ENCODE measurements at regions not wholly inside any gene's neighbourhood (a gene's known extent, or its start where the extent isn't known, plus 50 kb on each side); places are given as distances from the start of the nearest gene placed in this dataset.

- Histone ChIP-seq H2BK20ac (ENCODE audit: low read depth, low read length) (no peak overlapping the region), H3K9ac (ENCODE audit: low read depth, low read length) (no peak overlapping the region), H3K79me1 (ENCODE audit: low read depth in 1 of 2, low read length in 2 of 2) (no peaks in the 10 kb centered on the region), H3K27me3 (ENCODE audit: control insufficient read depth, insufficient read depth, low read length) (no peaks in the 10 kb centered on the region), H3K14ac (replicated peaks; ENCODE audit: low read depth, low read length) (no peak overlapping the region), H3K4me2 (ENCODE audit: low read depth, low read length) (no peak overlapping the region), H3K4me1 (ENCODE audit: control insufficient read depth, insufficient read depth, low read length) (no peaks in the 10 kb centered on the region), H3K4me3 (ENCODE audit: insufficient read depth, low read depth, low read length) (no peak overlapping the region), H4K8ac (ENCODE audit: low read depth in 2 of 2, low read length in 2 of 2) (no peak overlapping the region), H4K5ac (ENCODE audit: low read depth, low read length) (no peak overlapping the region), H3K56ac (ENCODE audit: extremely low read depth, insufficient read depth, low read length) (no peak overlapping the region), H3K9me3 (ENCODE audit: control insufficient read depth, insufficient read depth, low read length) (no peaks in the 10 kb centered on the region), H3K4ac (ENCODE audit: low read depth, low read length) (no peak overlapping the region), H2AFZ (replicated peaks; ENCODE audit: low read length, poor library complexity) (no peak overlapping the region), H3K9me1 (ENCODE audit: insufficient read depth, low read length) (no peaks in the 10 kb centered on the region), H3K36me3 (ENCODE audit: control insufficient read depth, insufficient read depth, low read length) (no peaks in the 10 kb centered on the region), H3K27ac (ENCODE audit: insufficient read depth, low read length) (no peak overlapping the region), H2BK5ac (ENCODE audit: low read depth, low read length, poor library complexity, severe bottlenecking) (no peak overlapping the region), H4K91ac (ENCODE audit: insufficient read depth, low read depth, low read length) (no peak overlapping the region), H2BK15ac (ENCODE audit: low read depth, low read length) (no peak overlapping the region), H3K23ac (ENCODE audit: low read depth, low read length) (no peak overlapping the region), H2BK120ac (ENCODE audit: low read depth, low read length) (no peak overlapping the region), H3K18ac (ENCODE audit: low read depth, low read length) (no peak overlapping the region), H4K20me1 (ENCODE audit: insufficient read depth, low read length) (no peaks in the 10 kb centered on the region), H2AK5ac (ENCODE audit: low read depth, low read length) (no peak overlapping the region), H2AK9ac (replicated peaks; ENCODE audit: low read depth, low read length, poor library complexity) (no peak overlapping the region)
- TF ChIP-seq BHLHE40 (IDR thresholded peaks at IDR 0.05; ENCODE audit: low read depth, low read length) = no peak
- no peak for TF ChIP-seq SMC3 (IDR thresholded peaks at IDR 0.05; ENCODE audit: low read depth, low read length)
- TF ChIP-seq, protein P1, sequence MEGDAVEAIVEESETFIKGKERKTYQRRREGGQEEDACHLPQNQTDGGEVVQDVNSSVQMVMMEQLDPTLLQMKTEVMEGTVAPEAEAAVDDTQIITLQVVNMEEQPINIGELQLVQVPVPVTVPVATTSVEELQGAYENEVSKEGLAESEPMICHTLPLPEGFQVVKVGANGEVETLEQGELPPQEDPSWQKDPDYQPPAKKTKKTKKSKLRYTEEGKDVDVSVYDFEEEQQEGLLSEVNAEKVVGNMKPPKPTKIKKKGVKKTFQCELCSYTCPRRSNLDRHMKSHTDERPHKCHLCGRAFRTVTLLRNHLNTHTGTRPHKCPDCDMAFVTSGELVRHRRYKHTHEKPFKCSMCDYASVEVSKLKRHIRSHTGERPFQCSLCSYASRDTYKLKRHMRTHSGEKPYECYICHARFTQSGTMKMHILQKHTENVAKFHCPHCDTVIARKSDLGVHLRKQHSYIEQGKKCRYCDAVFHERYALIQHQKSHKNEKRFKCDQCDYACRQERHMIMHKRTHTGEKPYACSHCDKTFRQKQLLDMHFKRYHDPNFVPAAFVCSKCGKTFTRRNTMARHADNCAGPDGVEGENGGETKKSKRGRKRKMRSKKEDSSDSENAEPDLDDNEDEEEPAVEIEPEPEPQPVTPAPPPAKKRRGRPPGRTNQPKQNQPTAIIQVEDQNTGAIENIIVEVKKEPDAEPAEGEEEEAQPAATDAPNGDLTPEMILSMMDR (conservative IDR thresholded peaks at IDR 0.05; ENCODE audit: low read depth, low read length) = no peak
- TF ChIP-seq MAZ (IDR thresholded peaks at IDR 0.05; ENCODE audit: borderline replicate concordance, low read depth, low read length) = no peak
- no peak for TF ChIP-seq ELK1 (IDR thresholded peaks at IDR 0.05; ENCODE audit: borderline replicate concordance, low read depth, low read length)
- no peak for TF ChIP-seq MAFK (IDR thresholded peaks at IDR 0.05; ENCODE audit: low read depth, low read length)
- TF ChIP-seq, protein P2, sequence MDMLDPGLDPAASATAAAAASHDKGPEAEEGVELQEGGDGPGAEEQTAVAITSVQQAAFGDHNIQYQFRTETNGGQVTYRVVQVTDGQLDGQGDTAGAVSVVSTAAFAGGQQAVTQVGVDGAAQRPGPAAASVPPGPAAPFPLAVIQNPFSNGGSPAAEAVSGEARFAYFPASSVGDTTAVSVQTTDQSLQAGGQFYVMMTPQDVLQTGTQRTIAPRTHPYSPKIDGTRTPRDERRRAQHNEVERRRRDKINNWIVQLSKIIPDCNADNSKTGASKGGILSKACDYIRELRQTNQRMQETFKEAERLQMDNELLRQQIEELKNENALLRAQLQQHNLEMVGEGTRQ (IDR thresholded peaks at IDR 0.05; ENCODE audit: low read depth, low read length) = no peak
- TF ChIP-seq FOS (IDR thresholded peaks at IDR 0.05; ENCODE audit: low read depth, low read length) = no peak
- no peak for TF ChIP-seq MXI1 (IDR thresholded peaks at IDR 0.05; ENCODE audit: borderline replicate concordance, low read depth, low read length)
- in situ Hi-C loops (cut with MboI; ENCODE audit: low sequenced_read_pairs) = no loop called here
- intact Hi-C loops (cut with micrococcal nuclease) = no loop called here
- WGBS, 2 experiments (ENCODE audit: extremely low coverage in 2 of 2, insufficient read length in 1 of 2) = no CpG with 5 or more reads among the region's 2 CpGs
- DNase-seq = no peak
- no peak for ATAC-seq (ENCODE audit: low read depth)
- POLR2A ChIA-PET (ENCODE audit: unreplicated experiment) = no interaction called here
- BruUV-seq (replicated peaks) = no TSS peak
- dilution Hi-C loops (cut with HindIII; ENCODE audit: low sequenced_read_pairs, unreplicated experiment) = no loop called here
- CTCF ChIA-PET = interaction anchor here (0.8 kb wide), 1 partner anchor 10 kb away, joined by 3 read pairs; no protein-coding TSS in a partner anchor
Observed at GRCh38 chr5:88647901-88648300, 235.1 kb downstream of the MEF2C start.

Data from IMR-90 (cell line).